ENCODE measurements at regions not wholly inside any gene's neighbourhood (a gene's known extent, or its start where the extent isn't known, plus 50 kb on each side); places are given as distances from the start of the nearest gene placed in this dataset.

GRCh38 chr9:2243666-2244555, 228.8 kb downstream of the SMARCA2 start:
- H3K27ac ChIP-seq (ENCODE audit: low read depth, low read length), result no peak overlapping the region
- H3K36me3 ChIP-seq (ENCODE audit: insufficient read depth, low read length), result no peaks in the 10 kb centered on the region
- H3K4me1 ChIP-seq (ENCODE audit: insufficient read depth, low read length), result peaks cover 8% of the 10 kb centered on the region
- no peak overlapping the region for H3K4me3 ChIP-seq (ENCODE audit: low read depth in 1 of 2, low read length in 2 of 2)
- no peaks in the 10 kb centered on the region for H3K27me3 ChIP-seq (ENCODE audit: control insufficient read depth in 1 of 2, insufficient read depth in 2 of 2, low read length in 2 of 2)
- no peak overlapping the region for H3K9ac ChIP-seq (ENCODE audit: low read length)
- H3K9me3 ChIP-seq (ENCODE audit: low read length), result no peaks in the 10 kb centered on the region

- Histone ChIP-seq H3K9me3 (ENCODE audit: low read length) (no peaks in the 10 kb centered on the region), H3K9ac (ENCODE audit: low read length) (no peak overlapping the region), H3K27ac (ENCODE audit: low read depth, low read length) (no peak overlapping the region), H3K27me3 (ENCODE audit: control insufficient read depth in 1 of 2, insufficient read depth in 2 of 2, low read length in 2 of 2) (no peaks in the 10 kb centered on the region), H3K4me3 (ENCODE audit: low read depth in 1 of 2, low read length in 2 of 2) (no peak overlapping the region), H3K4me1 (ENCODE audit: insufficient read depth, low read length) (peaks cover 5% of the 10 kb centered on the region), H3K36me3 (ENCODE audit: insufficient read depth, low read length) (no peaks in the 10 kb centered on the region)
These were observed 232.2 kb downstream of the SMARCA2 start for GRCh38 chr9:2247340-2247739.

- H3K4me3 ChIP-seq (ENCODE audit: low read depth in 1 of 2, low read length in 2 of 2), result no peak overlapping the region
- H3K9ac ChIP-seq (ENCODE audit: low read length), result no peak overlapping the region
- H3K9me3 ChIP-seq (ENCODE audit: low read length), result no peaks in the 10 kb centered on the region
- no peak overlapping the region for H3K27ac ChIP-seq (ENCODE audit: low read depth, low read length)
- H3K36me3 ChIP-seq (ENCODE audit: insufficient read depth, low read length), result no peaks in the 10 kb centered on the region
- no peaks in the 10 kb centered on the region for H3K4me1 ChIP-seq (ENCODE audit: insufficient read depth, low read length)
- no peaks in the 10 kb centered on the region for H3K27me3 ChIP-seq (ENCODE audit: control insufficient read depth in 1 of 2, insufficient read depth in 2 of 2, low read length in 2 of 2)
These were observed 233.7 kb downstream of the SMARCA2 start for GRCh38 chr9:2248768-2249265.

- no peak overlapping the region for H3K9ac ChIP-seq (ENCODE audit: low read length)
- H3K36me3 ChIP-seq (ENCODE audit: insufficient read depth, low read length), result no peaks in the 10 kb centered on the region
- no peaks in the 10 kb centered on the region for H3K4me1 ChIP-seq (ENCODE audit: insufficient read depth, low read length)
- H3K9me3 ChIP-seq (ENCODE audit: low read length), result no peaks in the 10 kb centered on the region
- no peaks in the 10 kb centered on the region for H3K27me3 ChIP-seq (ENCODE audit: control insufficient read depth in 1 of 2, insufficient read depth in 2 of 2, low read length in 2 of 2)
- H3K27ac ChIP-seq (ENCODE audit: low read depth, low read length), result no peak overlapping the region
- no peak overlapping the region for H3K4me3 ChIP-seq (ENCODE audit: low read depth in 1 of 2, low read length in 2 of 2)
These were observed 238.8 kb downstream of the SMARCA2 start for GRCh38 chr9:2253636-2254580.

GRCh38 chr9:2255128-2255527, 240.0 kb downstream of the SMARCA2 start:
- Histone ChIP-seq H3K36me3 (ENCODE audit: insufficient read depth, low read length) (no peaks in the 10 kb centered on the region), H3K9ac (ENCODE audit: low read length) (no peak overlapping the region), H3K27me3 (ENCODE audit: control insufficient read depth in 1 of 2, insufficient read depth in 2 of 2, low read length in 2 of 2) (no peaks in the 10 kb centered on the region), H3K27ac (ENCODE audit: low read depth, low read length) (no peak overlapping the region), H3K4me1 (ENCODE audit: insufficient read depth, low read length) (no peaks in the 10 kb centered on the region), H3K9me3 (ENCODE audit: low read length) (no peaks in the 10 kb centered on the region), H3K4me3 (ENCODE audit: low read depth in 1 of 2, low read length in 2 of 2) (no peak overlapping the region)

- no peak overlapping the region for H3K9ac ChIP-seq (ENCODE audit: low read length)
- H3K9me3 ChIP-seq (ENCODE audit: low read length), result no peaks in the 10 kb centered on the region
- H3K36me3 ChIP-seq (ENCODE audit: insufficient read depth, low read length), result no peaks in the 10 kb centered on the region
- H3K27ac ChIP-seq (ENCODE audit: low read depth, low read length), result no peak overlapping the region
- H3K4me3 ChIP-seq (ENCODE audit: low read depth in 1 of 2, low read length in 2 of 2), result no peak overlapping the region
- no peaks in the 10 kb centered on the region for H3K27me3 ChIP-seq (ENCODE audit: control insufficient read depth in 1 of 2, insufficient read depth in 2 of 2, low read length in 2 of 2)
- H3K4me1 ChIP-seq (ENCODE audit: insufficient read depth, low read length), result no peaks in the 10 kb centered on the region
These were observed 242.2 kb downstream of the SMARCA2 start for GRCh38 chr9:2257248-2257929.

GRCh38 chr9:2260417-2261306, 245.5 kb downstream of the SMARCA2 start:
- H3K27ac ChIP-seq (ENCODE audit: low read depth, low read length), result no peak overlapping the region
- no peaks in the 10 kb centered on the region for H3K36me3 ChIP-seq (ENCODE audit: insufficient read depth, low read length)
- H3K9me3 ChIP-seq (ENCODE audit: low read length), result no peaks in the 10 kb centered on the region
- H3K9ac ChIP-seq (ENCODE audit: low read length), result no peak overlapping the region
- H3K4me1 ChIP-seq (ENCODE audit: insufficient read depth, low read length), result no peaks in the 10 kb centered on the region
- H3K27me3 ChIP-seq (ENCODE audit: control insufficient read depth in 1 of 2, insufficient read depth in 2 of 2, low read length in 2 of 2), result no peaks in the 10 kb centered on the region
- no peak overlapping the region for H3K4me3 ChIP-seq (ENCODE audit: low read depth in 1 of 2, low read length in 2 of 2)

GRCh38 chr9:2261421-2262103, 246.4 kb downstream of the SMARCA2 start:
- H3K9ac ChIP-seq (ENCODE audit: low read length), result no peak overlapping the region
- no peaks in the 10 kb centered on the region for H3K27me3 ChIP-seq (ENCODE audit: control insufficient read depth in 1 of 2, insufficient read depth in 2 of 2, low read length in 2 of 2)
- H3K27ac ChIP-seq (ENCODE audit: low read depth, low read length), result no peak overlapping the region
- H3K9me3 ChIP-seq (ENCODE audit: low read length), result no peaks in the 10 kb centered on the region
- H3K4me3 ChIP-seq (ENCODE audit: low read depth in 1 of 2, low read length in 2 of 2), result no peak overlapping the region
- no peaks in the 10 kb centered on the region for H3K4me1 ChIP-seq (ENCODE audit: insufficient read depth, low read length)
- no peaks in the 10 kb centered on the region for H3K36me3 ChIP-seq (ENCODE audit: insufficient read depth, low read length)

GRCh38 chr9:2262386-2263071, 247.4 kb downstream of the SMARCA2 start:
- H3K4me1 ChIP-seq (ENCODE audit: insufficient read depth, low read length), result no peaks in the 10 kb centered on the region
- H3K27me3 ChIP-seq (ENCODE audit: control insufficient read depth in 1 of 2, insufficient read depth in 2 of 2, low read length in 2 of 2), result no peaks in the 10 kb centered on the region
- no peak overlapping the region for H3K4me3 ChIP-seq (ENCODE audit: low read depth in 1 of 2, low read length in 2 of 2)
- H3K9me3 ChIP-seq (ENCODE audit: low read length), result no peaks in the 10 kb centered on the region
- H3K9ac ChIP-seq (ENCODE audit: low read length), result no peak overlapping the region
- no peak overlapping the region for H3K27ac ChIP-seq (ENCODE audit: low read depth, low read length)
- no peaks in the 10 kb centered on the region for H3K36me3 ChIP-seq (ENCODE audit: insufficient read depth, low read length)

- Histone ChIP-seq H3K9me3 (ENCODE audit: low read length) (no peaks in the 10 kb centered on the region), H3K27ac (ENCODE audit: low read depth, low read length) (no peak overlapping the region), H3K27me3 (ENCODE audit: control insufficient read depth in 1 of 2, insufficient read depth in 2 of 2, low read length in 2 of 2) (no peaks in the 10 kb centered on the region), H3K9ac (ENCODE audit: low read length) (no peak overlapping the region), H3K36me3 (ENCODE audit: insufficient read depth, low read length) (no peaks in the 10 kb centered on the region), H3K4me1 (ENCODE audit: insufficient read depth, low read length) (no peaks in the 10 kb centered on the region), H3K4me3 (ENCODE audit: low read depth in 1 of 2, low read length in 2 of 2) (no peak overlapping the region)
These were observed 248.0 kb downstream of the SMARCA2 start for GRCh38 chr9:2263111-2263510.

All from muscle layer of colon (tissue), 2 donors.